GM13976 (cell line): ENCODE measurements at regions not wholly inside any gene's neighbourhood (a gene's known extent, or its start where the extent isn't known, plus 50 kb on each side); places are given as distances from the start of the nearest gene placed in this dataset.

Experiments used
- DNase-seq: peaks from one replicate; pipeline ENCODE4 v3.0.0; 2012; ENCODE audit warnings: low spot score
- in situ Hi-C: fragments of 300-500 bp; cut with MboI; formaldehyde crosslinking; loops from one replicate; pipeline ENCODE4 v1.12.0; 2022; ENCODE audit warnings: low sequenced_read_pairs, mixed read lengths, inconsistent platforms; ENCODE audit not compliant: unreplicated experiment
- TF ChIP-seq, protein P1 (sequence below): IDR thresholded peaks from 2 replicates; pipeline ENCODE4 v1.5.1; 2012; ENCODE audit warnings: borderline replicate concordance, mild to moderate bottlenecking; ENCODE audit not compliant: insufficient read depth; ENCODE audit errors: extremely low read depth, missing control alignments, control extremely low read depth

DNA sequence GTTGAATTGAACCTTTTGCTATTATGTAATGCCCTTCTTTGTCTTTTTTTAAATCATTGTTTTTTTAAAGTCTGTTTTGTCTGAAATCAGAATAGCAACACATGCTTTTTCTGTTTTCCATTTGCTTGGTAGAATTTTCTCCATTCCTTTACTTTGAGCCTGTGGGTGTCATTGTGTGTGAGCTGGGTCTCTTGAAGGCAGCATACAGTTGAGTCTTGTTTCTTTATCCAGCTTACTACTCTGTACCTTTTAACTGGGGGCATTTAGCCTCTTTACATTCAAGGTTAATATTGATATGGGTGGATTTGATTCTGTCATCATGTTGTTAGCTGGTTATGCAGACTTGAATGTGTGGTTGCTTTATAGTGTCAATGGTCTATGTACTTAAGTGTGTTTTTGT, 292.0 kb downstream of the MAP2K4 start:
- in situ Hi-C loops: no loop called here
- no peak for DNase-seq
- TF ChIP-seq, protein P1, sequence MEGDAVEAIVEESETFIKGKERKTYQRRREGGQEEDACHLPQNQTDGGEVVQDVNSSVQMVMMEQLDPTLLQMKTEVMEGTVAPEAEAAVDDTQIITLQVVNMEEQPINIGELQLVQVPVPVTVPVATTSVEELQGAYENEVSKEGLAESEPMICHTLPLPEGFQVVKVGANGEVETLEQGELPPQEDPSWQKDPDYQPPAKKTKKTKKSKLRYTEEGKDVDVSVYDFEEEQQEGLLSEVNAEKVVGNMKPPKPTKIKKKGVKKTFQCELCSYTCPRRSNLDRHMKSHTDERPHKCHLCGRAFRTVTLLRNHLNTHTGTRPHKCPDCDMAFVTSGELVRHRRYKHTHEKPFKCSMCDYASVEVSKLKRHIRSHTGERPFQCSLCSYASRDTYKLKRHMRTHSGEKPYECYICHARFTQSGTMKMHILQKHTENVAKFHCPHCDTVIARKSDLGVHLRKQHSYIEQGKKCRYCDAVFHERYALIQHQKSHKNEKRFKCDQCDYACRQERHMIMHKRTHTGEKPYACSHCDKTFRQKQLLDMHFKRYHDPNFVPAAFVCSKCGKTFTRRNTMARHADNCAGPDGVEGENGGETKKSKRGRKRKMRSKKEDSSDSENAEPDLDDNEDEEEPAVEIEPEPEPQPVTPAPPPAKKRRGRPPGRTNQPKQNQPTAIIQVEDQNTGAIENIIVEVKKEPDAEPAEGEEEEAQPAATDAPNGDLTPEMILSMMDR: no peak

DNA sequence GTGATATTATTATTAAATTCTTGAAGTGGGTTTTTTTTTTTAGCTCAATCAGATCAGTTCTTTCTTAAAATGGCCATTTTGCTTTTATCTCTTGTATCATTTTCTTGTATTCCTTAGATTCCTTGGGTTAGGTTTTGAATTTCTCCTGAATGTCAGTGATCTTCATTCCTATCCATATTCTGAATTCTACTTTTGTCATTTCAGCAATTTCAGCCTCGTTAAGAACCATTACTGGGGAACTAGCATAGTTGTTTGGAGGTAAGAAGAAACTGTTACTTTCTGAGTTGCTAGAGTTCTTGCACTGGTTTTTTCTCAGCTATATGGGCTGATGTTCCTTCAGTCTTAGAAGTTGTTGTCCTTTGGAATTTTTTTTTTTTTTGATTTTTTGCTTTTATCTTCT, 293.1 kb downstream of the MAP2K4 start:
- no peak for DNase-seq
- in situ Hi-C loops: no loop called here
- TF ChIP-seq, protein P1: no peak

DNA sequence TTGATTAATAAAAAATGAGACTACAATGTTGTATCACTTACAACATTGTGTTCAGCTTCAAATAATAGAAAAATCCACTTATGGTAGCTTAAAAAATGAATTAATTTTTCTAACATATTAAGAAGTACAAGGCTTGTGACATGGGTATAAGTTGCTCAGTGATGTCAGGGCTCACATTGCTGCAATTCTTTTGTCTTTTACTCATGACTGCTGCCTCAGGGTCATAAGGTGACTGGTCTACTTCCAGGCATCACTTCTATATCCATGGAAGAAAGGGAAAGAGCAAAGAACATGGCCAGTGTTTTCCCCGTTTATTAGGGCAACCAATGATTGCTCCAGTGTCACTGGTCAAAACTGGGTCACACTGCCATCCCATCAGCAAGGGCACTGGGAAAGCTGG, 295.3 kb downstream of the MAP2K4 start:
- no peak for DNase-seq
- TF ChIP-seq, protein P1: no peak
- in situ Hi-C loops: no loop called here

DNA sequence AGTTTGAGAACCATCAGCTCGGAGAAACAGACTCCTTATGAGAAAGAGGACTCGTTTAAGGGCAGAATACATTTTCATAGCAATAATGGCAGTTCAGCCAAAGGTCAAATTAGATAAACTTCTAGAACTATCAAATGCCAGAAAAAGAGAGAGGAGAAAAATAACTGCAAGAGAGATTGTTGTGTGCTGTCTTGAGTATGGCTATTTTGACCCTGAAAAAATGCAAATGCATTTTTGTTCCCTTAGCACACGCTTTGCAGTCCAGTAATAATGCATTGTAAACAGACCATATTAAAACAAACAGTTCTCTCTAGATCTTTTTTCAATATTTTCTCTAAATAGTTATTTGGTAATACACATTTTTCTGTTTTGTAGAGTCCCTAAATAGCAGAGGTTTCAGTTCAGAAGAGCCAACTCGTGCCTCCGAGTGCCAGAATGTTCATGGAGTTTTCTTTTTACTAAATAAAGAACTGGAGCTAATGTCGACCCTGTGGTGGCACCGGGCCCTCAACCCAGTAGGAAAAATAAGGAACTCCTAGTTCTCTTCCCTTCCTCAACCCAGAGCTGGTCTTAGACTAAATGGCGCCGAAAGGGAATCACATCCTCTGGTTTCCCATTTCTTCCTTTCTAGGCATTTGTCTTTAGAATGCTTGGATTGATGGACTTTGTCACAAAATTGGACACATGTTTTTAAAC, 298.0 kb downstream of the MAP2K4 start:
- in situ Hi-C loops: no loop called here
- TF ChIP-seq, protein P1: no peak

DNA sequence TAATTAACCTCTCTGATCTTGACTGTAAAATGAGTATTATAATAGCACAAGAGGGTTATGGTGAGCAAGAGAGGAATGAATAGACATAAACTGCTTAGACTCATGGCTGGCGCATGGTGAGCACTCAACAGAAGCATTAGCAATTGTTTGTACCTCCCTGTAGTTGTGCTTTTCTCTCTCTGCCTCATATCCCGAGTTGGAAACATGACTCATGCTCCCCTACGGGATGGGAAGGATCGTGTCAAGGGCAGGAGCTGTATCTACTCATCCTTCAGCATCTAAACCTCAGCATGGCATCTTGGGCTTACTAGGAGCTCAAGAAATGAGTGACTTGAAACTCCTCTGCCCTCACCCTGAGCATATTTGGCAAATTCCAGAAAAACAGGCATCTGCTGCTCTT, 299.6 kb downstream of the MAP2K4 start:
- in situ Hi-C loops: no loop called here
- DNase-seq: no peak

More for the DNA sequence above, 298.0 kb downstream of the MAP2K4 start:
- no peak for DNase-seq

DNA sequence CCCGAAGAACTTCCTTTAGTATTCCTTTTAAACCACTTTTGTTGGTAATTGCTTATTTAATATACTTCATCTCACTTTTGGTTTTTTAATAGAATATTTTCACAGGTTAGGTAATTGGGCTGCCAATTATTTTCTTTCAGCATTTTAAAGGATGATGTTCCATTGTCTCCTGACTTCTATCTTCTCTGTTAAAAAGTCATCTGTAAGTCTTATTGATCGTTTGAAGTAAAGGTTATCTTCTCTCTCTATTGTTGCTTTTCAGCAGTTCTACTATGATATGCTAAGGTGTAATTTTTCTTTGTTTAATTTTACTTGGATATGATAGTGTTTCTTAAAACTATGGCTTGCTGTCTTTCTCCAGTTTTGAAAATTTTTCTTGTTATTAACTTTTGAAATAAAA, 307.5 kb downstream of the MAP2K4 start:
- TF ChIP-seq, protein P1: no peak
- in situ Hi-C loops: no loop called here
- DNase-seq: no peak

More for the DNA sequence above, 299.6 kb downstream of the MAP2K4 start:
- TF ChIP-seq, protein P1: no peak
